ENCODE measurements at regions not wholly inside any gene's neighbourhood (a gene's known extent, or its start where the extent isn't known, plus 50 kb on each side); places are given as distances from the start of the nearest gene placed in this dataset.

DNA sequence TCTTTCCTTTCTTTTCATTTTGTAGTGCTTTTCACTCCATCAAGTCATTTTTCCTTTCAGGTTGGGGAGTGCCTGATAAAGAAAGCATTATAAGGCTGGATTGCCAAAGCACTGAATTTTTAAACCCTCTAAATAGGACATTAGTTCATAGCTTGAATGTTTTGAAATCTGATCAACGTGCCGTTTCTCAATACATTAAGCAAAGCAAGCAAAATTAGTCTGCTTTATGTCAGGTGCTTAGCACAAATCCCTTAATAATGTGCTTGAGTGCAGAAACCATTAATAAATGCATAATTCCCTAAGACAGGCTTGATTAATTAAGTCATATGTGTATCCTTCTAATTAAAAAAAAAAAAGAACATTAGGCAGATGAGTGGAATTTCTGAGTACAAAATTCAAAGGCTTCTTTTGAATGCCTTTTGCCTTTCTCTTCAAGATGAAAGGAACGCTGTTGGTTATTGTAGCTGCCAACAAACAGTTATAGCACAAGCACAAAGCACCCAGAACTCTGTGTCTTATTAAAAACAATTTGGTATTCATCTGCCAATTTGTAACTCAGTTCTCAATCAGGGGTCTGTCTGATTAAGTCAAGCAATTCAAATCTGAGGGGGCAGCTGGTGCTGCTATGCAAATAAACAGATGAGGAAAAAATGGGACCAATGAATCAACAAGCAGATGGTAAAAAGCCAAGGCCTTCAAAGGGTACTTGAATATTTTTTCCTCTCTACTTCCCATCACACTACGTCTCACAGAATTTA lies 233.7 kb downstream of the TLE1 start:
- TF ChIP-seq, protein P1, sequence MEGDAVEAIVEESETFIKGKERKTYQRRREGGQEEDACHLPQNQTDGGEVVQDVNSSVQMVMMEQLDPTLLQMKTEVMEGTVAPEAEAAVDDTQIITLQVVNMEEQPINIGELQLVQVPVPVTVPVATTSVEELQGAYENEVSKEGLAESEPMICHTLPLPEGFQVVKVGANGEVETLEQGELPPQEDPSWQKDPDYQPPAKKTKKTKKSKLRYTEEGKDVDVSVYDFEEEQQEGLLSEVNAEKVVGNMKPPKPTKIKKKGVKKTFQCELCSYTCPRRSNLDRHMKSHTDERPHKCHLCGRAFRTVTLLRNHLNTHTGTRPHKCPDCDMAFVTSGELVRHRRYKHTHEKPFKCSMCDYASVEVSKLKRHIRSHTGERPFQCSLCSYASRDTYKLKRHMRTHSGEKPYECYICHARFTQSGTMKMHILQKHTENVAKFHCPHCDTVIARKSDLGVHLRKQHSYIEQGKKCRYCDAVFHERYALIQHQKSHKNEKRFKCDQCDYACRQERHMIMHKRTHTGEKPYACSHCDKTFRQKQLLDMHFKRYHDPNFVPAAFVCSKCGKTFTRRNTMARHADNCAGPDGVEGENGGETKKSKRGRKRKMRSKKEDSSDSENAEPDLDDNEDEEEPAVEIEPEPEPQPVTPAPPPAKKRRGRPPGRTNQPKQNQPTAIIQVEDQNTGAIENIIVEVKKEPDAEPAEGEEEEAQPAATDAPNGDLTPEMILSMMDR (IDR thresholded peaks at IDR 0.05) = no peak
- TF ChIP-seq POLR2A (IDR thresholded peaks at IDR 0.05) = no peak
